SIG-M5 treated with dmso at 0.1 percent for 504 hours (cell line): ENCODE measurements at regions not wholly inside any gene's neighbourhood (a gene's known extent, or its start where the extent isn't known, plus 50 kb on each side); places are given as distances from the start of the nearest gene placed in this dataset.
"Not testable (repeated sequence)": the region's sequence is repeated elsewhere in the genome, so short reads cannot be mapped to it uniquely, and the experiment has no call there.

Experiments used
- DNase-seq: peaks from one replicate; lab custom pipeline; 2025; ENCODE audit not compliant: unreplicated experiment; lab: John Stamatoyannopoulos, UW

DNA sequence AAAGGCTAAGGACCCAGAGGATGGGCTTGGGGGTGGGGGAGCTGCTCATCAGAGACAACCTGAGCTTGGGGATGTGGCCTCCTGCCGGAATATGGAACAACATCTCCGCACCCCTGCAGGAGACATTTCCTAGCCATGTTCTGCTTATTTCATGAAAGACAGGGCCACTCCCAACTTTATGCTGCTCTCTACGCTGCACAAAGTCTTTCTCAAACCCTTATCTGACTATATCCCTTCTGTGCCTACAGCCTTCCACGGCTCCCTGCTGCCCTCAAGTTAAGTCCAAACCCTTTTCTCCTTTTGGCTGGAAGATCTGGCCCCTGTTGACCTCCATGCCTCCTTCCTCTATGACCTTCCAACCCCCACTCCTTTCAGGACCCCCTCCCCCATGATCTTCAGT lies 562.0 kb downstream of the MN1 start:
- DNase-seq, result no peak

DNA sequence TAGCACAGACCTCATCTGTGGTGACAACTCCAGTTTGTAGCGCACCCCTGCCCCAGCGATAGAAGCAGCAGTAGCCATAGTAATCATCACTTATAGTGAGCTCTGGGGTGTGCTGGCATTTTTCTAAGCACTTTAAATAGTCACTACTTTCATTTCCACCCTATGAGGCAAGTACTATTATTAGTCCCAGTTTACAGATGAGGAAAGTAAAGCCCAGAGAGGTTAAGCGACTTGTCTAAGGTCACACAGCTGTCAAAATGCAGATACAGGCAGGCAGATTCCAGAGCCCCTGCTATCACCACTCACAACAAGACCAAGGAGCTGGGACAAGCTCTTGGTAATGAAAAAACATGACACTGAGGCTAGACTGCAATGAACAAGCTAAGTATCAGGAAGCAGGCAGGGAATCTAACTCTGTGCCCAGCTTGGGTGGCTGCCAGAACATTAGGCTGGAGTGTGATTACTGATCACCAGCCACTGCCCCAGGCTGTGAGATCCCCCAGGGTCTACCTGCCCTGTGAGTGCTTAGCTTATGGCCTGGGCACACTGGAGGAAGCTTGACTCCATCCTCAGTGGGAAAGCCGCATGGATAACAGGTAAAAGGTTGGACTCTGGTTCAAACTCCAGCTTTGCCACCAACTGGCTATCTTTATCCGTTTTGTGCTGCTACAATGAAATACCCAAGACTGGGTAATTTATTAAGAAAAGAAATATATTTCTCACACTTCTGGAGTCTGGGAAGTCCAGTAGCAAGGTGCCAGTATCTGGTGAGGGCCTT lies 561.1 kb downstream of the MN1 start:
- DNase-seq, result no peak

DNA sequence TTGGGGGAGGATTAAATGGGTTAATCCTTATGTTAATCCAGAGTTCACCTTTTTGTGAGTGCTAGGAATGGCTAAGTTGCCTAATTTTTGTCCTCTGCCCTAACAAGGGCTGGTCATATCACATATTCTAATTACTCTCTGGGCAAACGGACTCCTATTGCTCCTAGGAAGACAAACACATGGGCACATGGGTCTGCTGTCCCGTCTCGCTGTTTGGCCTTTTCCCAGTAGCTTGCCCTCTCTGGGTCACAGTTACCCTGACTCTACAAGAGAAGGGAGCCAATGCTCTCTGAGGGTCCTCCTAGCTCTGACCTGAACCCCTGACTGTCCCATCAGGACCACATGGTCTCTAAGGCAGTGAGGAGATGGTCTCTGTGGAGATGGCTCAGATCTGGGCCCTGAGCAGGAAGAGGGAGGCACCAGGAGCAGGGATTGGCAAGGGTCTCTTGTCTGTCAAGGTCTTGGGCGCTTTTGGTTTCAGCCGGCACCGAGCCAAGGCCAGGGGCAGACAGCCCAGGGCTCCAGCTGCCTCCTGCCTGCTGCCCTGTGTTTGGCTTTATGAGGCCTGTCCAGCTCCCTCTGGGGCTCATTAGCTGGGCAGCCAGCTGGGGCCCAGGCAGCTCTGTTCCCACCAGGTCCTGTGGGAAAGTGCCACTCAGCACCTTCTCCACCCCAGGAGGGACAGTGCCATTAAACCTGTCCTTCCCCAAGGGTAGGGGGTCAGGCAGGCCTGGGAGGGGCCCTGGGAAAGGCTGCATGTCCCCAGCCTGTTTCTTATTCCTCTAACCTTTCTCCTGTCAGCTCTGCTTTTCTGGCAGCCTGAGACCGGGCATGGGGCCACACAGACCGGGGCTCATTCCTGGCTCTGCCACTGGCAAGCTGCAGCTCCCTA lies 559.9 kb downstream of the MN1 start:
- no peak for DNase-seq

DNA sequence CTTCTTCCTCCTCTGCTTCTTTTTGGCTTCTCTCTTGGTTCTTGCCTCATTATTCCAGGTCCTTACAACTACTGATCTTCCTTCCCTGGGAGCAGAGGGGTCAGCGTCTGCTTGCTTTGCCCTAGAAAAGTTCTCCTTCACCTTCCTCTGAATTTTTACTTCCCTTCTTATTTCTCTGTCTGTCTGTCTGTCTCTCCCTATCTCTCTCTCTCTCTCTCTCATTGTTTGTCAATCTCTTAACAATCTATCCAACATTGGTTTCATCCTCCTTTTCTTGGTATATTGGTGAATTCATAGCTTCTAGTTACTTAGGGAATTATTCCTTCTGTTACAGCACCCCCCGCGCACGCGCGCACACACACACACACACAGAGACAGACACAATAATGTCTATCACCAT lies 559.1 kb downstream of the MN1 start:
- DNase-seq, result no peak

DNA sequence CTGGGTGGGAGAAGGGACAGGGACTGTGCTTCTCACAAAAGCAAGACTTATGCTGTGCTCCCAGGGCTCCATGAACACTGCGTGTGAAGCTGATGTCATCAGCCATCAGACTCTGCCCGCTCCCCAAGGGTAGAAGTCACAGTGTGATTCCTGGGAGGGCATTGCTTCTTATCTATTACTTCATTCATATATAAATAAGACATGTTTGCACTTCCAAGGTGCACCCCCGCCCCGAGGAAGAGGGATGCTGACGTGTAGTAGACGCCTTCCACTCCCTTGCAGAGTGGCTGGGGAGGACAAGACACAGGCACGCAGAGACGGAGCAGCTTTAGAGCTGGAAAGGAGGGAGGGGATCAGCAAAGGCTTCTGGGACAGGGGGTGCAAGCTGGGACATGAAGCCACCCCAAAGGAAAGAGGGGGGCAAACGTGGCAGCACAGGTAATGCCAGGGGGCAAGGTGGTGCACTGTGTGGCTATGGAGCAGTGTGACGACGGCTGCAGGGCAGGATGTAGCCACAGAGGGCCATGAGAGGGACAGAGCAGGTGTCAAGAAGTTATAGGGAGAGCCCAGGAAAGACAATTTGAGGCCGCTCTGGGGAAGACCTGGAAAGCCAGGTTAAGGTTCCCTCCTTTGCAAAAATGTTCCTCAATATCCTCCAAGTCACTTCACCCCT lies 558.5 kb downstream of the MN1 start:
- DNase-seq, result no peak

DNA sequence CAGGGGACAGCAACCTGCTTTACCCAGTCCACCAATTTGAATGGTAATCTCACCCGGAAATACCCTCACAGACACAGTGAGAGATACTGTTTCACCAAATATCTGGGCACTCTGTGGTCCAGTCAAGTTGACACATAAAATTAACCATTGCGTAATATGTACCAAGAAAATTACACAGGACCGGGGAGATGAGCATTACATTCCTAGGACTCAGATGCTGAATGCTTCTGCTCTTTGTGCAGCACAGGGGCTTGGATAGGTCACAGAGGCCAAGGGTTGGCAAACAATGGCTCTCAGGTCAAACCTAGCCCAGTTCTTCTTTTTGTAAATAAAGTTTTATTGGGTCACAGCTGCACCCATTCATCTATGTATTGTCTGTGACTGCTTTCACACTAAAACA lies 557.2 kb downstream of the MN1 start:
- DNase-seq, result no peak

DNA sequence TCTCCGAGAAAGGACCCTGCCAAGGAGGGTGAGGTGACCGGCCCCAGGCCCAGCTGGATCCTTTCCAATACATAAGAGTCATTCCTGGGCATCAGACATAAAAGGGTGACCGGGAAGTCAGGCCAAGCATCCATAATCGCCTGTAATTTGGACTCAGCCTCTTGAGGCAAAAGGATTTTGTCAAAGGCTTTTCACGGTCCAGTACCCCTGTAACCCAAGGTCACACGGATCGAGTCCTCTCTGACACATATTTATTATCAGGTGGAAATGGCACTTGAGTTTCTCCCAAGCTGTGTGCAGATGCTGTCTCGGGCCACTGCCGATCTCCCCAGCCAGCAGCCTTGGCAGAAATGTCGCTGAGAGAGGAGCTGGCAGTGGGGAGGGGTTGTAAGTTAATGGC lies 556.5 kb downstream of the MN1 start:
- DNase-seq, result no peak

DNA sequence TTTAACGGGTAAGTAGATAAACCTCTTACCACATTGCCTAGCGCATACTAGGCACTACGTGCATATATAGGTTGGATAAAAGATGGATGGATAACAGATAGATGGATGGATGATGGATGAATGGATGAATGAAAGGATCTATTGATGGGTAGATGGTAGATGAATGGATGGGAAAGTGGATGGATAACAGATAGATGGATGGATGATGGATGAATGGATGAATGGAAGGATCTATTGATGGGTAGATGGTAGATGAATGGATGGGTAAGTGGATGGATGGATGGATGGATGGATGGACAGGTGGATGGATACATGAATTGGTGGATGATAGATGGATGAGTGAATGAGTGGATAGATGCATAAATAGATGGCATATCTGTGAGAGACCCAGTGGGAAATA lies 555.0 kb downstream of the MN1 start:
- no peak for DNase-seq

DNA sequence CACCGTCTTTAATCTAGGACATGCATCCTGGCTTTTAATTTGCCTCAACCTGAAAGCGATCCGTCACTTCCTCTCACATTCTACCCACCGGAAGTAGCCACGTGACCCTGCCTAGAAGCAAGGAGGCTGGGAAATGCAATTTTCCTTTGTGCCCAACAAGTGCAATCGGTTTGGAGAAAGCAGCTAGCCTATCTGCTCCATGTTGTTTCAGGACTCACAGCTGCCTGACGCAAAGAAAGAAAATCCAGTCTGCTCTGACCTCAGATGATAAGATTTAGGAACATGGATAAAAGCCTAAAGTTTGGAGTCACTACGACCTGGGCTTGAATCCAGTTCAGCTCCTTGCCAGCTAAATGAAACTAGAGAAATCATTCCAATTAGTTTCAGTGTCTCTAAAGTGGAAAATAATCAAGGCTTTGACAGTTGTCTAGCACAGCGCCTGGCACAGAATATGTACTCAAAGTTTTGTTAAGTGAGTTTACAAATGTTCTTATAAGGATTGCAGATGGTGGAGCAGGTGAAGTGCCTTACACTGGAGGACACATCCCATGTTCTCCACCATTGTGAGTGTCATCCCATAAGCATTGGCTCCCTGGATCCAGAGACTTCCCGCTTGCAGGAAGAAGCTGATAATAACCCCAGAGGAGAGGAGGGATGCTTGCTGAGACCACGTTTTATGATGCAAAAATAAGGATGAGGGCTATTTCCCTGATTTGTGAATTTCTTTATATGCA lies 553.7 kb downstream of the MN1 start:
- DNase-seq, result no peak

DNA sequence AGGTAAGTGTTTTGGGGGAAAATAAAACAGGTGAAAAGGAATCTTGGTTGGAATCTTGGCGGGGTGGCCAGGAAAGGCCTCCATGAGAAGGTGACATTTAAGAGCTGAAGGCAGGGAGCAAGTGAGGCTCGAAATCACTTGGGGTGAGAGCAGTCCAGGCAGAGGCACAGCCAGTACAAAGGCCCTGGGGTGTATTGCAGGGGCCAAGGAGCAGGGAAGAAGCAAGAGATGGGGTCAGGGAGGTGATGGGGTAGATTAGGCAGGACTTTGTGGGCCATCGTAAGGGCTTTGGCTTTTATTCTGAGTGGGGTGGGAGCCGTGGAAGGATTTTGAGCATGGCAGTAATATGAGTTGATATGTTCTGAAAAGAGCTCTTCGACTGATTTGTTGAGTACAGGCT lies 551.1 kb downstream of the MN1 start:
- DNase-seq, result no peak

DNA sequence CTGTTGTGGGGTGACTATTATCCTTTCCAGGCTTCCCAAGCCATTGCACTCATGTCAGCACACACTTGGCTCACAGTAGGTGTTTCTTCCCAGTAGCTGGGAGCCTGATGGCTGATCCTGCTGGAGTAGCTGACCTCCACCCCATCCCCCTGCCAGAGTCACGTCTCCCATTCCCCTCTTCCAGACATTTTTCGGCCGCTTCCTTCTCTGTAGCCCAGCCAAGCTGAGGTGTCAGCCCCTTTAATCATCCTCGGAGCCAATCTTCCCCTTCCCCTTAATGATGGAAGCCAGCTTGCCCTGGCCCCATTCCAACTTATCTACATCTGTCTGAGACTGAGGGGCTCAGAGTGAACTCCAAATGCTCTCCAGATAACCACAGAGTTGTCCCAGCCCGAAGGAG lies 550.7 kb downstream of the MN1 start:
- no peak for DNase-seq

DNA sequence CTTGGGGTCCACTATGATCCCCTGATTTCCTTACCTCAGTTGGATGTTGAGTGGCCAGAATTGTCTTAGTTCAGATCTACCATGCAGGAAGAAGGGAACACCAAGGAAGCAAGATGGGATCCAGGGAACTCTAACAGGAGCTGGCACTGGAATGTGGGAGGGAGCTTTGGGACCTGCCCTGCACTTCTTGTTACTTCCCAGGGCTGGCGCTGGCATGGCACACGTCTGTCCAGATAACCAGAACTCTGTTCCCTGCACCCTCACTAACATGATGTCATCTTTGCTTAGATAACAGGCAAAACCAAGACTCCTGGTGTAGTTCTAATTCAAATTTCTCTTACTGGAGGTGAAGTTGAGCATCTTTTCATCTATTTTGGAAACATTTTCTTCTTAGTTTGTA lies 550.0 kb downstream of the MN1 start:
- no peak for DNase-seq

DNA sequence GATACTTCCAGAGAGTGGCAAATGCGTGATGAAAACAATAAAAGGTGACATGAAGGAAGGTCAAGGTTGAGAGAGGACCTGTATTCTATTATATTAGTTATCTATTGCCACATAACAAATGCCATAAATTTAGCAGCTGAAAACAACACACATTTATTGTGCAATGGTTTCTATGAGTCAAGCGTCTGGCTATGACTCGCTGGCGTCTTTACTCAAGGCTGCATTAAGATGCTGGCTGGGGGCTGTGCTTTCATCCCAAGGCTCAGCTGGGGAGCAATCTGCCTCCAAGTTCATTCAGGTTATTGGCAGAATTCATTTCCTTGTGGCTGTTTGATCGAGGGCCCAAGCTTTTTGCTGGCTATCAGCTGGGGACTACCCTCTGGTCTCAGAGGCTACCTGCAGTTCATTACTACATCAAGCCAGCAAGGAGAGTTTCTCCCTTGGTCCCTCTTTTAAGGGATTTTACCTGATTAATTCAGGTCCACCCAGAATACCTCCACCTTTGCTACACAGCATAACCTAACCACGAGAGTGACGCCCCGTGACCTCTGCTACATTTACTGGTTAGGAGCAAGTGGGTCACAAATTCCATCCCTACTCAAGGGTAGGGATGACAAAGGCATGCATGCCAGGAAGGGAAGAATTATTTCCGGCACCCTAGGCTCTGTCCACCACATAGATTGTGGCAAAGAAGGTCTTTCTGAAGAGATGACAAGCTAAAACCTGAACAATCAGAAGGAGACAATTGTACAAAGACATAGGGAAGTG lies 549.1 kb downstream of the MN1 start:
- DNase-seq, result peak; percentile 34

DNA sequence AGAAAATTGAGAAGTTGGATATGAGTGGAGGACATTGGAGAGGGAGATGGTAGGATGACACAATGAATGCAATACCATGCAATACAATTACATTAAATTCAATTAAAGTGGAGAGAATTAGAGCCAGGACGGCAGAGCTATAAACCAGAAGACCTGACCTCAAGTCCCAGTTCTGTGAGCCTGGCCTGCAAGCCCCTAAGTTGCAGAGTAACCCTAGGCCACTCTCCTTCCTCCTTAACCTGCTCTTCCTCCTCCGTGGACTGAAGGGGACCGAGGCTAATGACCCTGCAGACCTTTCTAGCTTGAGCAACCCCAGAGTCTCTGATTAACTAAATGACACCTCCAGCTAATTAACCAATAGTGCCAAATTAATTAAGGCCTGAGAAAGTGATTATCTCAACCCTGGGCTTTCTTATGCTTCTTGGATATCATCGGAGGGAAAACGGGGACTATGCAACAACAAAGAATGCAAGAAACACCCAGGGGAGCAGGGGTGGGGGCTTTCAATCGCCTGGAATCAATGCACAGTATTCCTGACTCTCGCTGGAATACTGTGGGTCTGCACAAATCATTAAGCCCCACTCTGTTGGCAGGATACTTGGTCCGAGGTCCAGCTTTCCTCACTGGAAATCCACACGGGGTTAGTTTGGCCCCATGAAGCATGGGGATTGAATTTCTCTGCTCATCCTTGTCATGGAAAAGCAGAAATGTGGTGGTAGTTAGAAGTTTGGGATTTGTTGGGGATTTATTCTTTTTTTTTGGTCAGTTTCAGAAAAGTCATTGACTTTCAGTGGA lies 548.3 kb downstream of the MN1 start:
- no peak for DNase-seq

DNA sequence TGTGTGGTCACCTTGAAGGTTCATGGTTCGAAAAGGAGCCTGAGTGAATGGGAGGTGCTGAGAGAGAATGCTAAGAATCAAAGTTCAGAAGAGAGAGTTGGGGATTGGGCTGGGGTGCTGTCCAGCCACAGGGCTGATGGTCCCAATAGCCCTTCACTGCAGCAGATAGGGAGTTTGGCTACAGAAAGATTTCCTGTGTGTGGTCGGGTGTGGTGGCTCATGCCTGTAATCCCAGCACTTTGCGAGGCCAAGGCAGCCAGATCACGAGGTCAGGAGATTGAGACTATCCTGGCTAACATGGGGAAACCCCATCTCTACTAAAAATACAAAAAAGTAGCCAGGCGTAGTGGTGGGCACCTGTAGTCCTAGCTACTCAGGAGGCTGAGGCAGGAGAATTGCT lies 547.5 kb downstream of the MN1 start:
- DNase-seq, result not testable (repeated sequence)

DNA sequence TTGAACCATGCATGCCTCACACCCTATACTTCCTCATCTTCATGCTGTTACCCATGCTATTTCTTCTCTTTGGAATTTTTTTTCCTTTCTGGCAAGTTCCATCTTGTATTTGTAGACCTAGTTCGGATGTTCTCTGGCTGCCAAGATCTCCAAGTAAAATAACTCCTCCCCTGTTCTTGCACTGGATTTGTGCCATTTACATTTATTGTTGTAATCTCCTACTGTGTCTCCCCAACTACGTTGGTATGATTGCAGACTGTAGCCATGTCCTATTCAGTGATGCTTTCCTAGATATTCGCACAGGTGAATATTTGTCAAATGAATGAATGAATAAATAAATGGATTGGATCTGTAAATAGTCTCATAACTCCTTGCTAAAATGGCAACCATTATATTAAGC lies 546.0 kb downstream of the MN1 start:
- no peak for DNase-seq

DNA sequence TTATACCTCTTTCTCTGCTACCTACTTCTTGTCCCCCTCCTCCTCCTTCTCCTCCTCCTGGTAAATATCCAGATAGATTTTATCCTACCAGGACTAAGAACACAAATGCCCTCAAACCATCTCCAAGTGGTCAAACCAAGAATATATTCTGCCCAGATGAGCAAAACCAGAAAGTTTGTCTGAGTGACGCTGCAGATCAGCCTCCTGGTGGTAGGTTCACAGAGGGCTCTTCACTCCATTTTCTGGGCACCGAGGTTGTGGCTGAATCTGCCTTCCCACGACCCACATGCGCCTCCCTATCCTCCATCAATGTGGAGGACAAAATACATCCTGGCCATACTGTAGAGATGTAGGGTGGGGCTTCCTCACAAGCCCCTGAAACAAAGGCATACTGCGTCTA lies 543.6 kb downstream of the MN1 start:
- DNase-seq, result no peak

DNA sequence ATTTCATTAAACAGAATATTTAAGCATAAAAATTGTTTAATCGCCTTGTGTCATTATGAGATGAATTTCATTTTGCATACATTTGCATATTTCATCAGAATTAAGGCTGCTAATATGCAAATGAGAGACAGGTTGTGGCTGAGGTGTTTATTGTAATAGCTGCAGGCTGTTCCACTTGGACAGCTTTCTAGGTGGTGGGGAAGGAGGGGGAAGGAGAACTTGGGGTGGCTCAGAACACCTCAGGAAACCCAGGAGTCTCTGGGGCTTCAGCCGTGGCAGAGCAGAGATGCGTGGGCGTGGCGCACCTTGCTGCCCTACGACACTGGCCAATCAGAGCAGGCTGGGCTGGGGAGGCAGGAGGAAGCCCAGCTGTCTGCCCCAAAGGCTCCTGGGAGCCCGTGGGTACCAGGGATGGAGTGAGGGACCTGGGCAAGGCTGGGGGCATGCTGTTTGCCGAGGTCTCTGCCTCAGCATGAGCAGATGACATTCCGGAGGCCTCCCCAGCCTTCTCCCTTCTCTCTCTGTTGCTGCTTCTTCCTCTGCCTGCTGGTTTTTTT lies 542.9 kb downstream of the MN1 start:
- no peak for DNase-seq

DNA sequence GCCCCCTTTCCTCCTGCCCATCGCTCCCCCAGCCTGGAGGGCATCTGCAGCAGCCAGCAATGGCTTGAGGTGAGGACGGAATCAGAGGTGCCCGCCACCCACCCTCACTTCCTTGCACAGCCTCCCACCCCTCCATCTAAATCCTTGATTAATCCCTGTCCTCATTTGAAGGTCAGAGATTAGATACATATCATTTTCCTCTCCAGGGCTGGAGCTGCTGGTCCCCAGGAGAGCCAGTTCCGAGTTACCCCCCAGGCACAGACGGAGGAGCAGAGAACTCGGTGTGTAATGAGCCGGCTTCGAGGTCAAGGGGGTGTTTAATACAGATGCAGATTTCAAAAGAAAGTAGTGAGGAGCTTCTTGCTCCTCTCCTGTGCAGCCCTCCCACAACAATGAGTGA lies 542.1 kb downstream of the MN1 start:
- no peak for DNase-seq
